ENCODE measurements at regions not wholly inside any gene's neighbourhood (a gene's known extent, or its start where the extent isn't known, plus 50 kb on each side); places are given as distances from the start of the nearest gene placed in this dataset.
"Not testable (repeated sequence)": the region's sequence is repeated elsewhere in the genome, so short reads cannot be mapped to it uniquely, and the experiment has no call there.

DNA sequence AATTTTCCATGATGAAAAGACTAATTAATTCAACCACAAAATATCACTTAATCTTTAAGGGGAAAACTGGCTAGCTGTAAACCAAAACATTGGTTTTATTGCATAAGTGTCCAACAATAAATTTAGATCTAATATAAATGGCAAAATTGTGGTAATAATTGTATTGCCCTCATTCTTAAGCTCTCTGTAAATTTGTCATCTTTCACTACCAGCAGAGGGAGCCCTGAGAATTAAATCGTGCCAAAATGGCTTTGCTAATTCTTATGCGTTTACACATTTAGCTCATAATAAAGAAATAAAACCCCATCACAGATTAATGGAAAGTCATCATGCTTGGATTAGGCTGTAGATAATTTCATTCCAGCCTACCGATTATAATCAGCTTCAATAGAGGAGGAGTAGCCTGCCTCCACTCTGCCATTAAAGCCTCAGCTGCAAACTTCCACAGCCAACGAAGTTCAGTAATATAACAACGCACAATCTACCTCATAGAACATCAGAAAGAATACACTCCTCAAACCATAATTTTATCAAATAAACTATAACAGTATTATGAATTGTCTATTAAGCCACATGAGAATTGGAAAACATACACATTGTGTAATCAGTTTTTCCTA, 70.0 kb upstream of the ATP5MC3 start:
- peak; percentile 48 for DNase-seq (ENCODE audit: low read depth)

DNA sequence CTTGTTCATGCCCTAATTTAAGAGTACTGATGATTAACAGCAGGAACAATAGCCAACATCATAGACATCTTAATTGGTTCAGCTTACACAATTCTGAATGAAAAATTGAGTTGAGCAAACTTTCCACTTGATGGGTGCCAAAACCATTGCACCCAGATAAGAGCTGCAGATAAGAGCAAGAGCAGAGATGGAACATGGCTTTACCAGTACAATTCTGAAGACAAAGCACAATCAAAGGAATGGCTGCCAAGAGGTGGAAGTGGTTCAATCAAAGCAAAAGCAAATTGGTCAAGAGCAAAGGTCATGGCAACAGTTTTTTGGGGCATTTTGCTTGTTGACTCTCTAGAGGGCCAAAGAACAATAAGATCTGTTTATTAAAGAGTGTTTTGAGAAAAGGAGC, 65.6 kb upstream of the ATP5MC3 start:
- no peak for DNase-seq (ENCODE audit: low read depth)

DNA sequence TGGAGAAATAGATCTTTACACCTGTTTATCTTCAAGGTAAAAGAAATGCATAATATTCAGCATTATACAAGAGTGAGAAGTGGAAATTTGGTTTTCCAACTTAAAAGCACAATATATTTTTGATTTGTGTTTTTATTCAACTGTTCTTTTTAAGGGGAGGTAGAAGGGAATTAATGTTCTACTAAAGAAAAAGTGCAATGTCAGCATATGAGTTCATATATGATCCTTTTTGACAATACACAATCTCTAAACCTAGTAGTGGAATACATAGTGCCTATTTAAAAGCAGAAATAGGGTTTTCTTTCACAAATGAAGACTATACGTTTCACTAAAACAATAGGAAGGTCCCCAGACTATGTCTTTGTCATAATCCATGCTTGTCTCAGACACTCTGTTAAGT, 63.2 kb upstream of the ATP5MC3 start:
- no peak for DNase-seq (ENCODE audit: low read depth)

DNA sequence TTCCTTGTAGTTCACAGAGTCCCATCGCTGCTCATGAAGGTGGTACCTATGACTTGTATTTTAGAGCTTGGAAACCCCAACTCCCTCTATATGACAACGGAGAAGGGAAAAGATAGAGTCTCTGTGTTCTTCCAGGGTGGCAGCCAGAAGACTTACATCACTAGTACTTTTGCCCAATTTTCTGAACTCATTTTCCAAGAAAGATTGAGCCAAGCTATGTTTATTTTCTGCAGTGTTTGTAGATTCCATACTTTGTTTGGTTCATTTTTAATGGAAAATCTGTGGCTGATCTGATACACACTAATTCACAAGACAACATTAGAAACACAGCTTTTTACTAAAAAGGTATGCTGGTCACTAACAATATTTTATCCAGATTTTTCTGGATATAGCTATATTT, 60.2 kb upstream of the ATP5MC3 start:
- DNase-seq (ENCODE audit: low read depth): no peak

DNA sequence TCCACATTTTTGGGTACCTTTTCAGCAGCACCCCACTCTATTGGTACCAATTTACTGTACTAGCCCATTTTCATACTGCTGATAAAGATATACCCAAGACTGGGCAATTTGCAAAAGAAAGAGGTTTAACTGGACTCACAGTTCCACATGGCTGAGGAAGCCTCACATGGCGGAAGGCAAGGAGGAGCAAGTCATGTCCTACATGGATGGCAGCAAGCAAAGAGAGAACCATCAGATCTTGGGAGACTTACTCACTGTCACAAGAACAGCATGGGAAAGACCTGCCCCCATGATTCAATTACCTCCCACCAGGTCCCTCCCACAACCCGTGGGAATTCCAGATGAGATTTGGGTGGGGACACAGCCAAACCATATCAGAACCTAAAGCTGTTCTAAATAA, 58.5 kb upstream of the ATP5MC3 start:
- not testable (repeated sequence) for DNase-seq (ENCODE audit: low read depth)

DNA sequence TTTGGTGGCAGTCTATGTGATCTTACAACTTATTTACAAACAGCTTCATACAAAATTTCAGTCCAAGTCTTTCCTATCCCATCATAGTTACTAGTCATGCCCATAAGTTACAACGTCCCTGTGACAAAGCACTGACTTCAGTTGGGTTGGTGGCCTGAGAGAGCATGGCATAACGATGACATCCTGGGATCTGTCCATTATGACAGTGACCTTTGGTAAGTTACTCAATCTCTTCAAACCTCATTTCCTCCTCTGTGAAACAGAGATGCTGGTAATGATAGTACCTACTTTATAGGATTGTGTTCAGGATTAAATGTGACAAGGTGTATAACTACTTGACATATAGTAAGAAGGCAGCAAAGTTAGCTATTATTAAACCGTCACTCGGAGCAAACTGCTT, 55.4 kb upstream of the ATP5MC3 start:
- no peak for DNase-seq (ENCODE audit: low read depth)

DNA sequence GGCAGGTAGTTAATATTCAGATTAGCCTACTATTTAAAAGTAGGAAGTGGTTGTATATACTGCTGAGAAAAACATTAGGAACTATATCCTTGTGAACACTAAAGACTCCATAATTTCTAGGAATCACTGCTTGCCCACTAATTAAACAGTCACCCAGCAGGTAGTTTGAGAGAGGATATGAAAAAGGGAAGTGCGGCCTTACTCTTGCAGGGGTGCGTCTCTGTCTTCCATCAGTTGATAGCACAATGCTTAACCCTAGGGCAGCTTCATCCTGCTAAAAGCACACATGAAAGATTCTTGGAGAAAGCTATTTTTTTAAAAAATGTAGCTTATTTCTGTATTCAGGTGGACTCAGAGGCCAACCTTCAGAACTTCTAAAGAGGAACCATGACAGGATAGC, 53.1 kb upstream of the ATP5MC3 start:
- DNase-seq (ENCODE audit: low read depth): no peak

DNA sequence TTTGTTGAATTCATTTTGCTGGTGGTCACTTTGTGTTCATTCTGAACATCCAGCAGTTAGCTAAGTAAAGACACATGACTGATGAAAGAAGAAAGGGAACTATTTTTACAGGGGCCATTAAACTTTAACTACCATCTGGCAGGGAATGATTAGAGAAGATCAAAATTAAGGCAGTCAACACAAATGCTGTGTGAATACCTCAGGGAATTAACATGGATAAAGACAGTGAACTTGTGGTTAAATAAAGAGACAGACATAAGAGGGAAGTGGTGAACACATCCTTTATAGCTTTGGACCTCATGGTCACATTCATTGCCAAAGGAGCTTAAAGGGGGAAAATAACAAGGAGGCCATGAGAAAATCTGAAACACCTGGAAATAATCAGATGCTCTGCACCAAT, 52.6 kb upstream of the ATP5MC3 start:
- DNase-seq (ENCODE audit: low read depth): peak; percentile 27

DNA sequence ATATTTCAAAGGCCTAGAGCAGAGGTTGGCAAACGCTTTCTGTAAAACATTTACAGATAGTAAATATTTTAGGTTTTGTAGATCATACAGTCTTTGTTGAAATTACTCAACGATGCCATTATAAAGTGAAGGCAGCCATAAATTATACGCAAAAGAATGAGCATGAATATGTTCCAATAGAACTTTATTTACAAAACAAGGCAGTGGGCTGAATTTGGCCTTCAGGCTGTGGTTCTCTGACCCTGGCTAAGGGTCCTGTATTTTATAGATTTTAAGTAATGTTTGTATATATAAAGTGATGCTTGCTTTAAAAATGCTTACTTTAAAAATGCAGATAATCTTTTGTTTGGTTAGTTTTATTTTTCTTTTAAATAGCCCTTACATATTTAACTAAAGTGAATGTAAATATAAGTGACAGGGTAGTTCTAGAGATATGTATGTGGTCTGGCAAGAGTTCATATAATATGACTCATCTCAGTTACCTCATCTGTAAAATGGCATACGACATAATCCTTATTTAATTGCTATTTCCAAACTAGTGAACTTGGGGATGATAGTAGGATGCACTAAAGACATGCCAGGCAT, 51.7 kb upstream of the ATP5MC3 start:
- DNase-seq (ENCODE audit: low read depth): peak; percentile 78

All from iris pigment epithelial cell (primary cell).